HepG2 (cell line): ENCODE measurements at regions not wholly inside any gene's neighbourhood (a gene's known extent, or its start where the extent isn't known, plus 50 kb on each side); places are given as distances from the start of the nearest gene placed in this dataset.

Source experiments
- ARID4A ChIP-seq: sonication (generic); formaldehyde crosslinking; IDR thresholded peaks from 2 replicates; pipeline ENCODE4 v1.5.0; 2020; ENCODE audit warnings: mild to moderate bottlenecking, missing genetic modification reagents, borderline replicate concordance
- ATF1 ChIP-seq: IDR thresholded peaks from 2 replicates; pipeline ENCODE4 v1.6.1; 2016; ENCODE audit warnings: mild to moderate bottlenecking, control low read depth
- DNMT1 ChIP-seq: sonication (generic); formaldehyde crosslinking; IDR thresholded peaks from 2 replicates; pipeline ENCODE4 v1.5.1; 2020; ENCODE audit warnings: mild to moderate bottlenecking, missing genetic modification reagents
- EED ChIP-seq: sonication (generic); formaldehyde crosslinking; IDR thresholded peaks from 2 replicates; pipeline ENCODE4 v1.5.0; 2020; ENCODE audit warnings: mild to moderate bottlenecking, missing genetic modification reagents
- ISL2 ChIP-seq: sonication (generic); formaldehyde crosslinking; IDR thresholded peaks from 2 replicates; pipeline ENCODE4 v1.5.0; 2020; ENCODE audit warnings: missing genetic modification reagents
- KLF15 ChIP-seq: sonication (generic); formaldehyde crosslinking; IDR thresholded peaks from 2 replicates; pipeline ENCODE4 v1.8.1; 2023; ENCODE audit warnings: borderline replicate concordance, mild to moderate bottlenecking, inconsistent platforms, missing genetic modification reagents, mixed read lengths
- NFATC3 ChIP-seq: sonication (generic); formaldehyde crosslinking; IDR thresholded peaks from 2 replicates; pipeline ENCODE4 v1.5.1; 2020; ENCODE audit warnings: mild to moderate bottlenecking, missing genetic modification reagents
- RFX5 ChIP-seq: IDR thresholded peaks from 2 replicates; pipeline ENCODE4 v1.6.1; 2011; ENCODE audit warnings: low read depth, low read length, improper control_type of control experiment
- SMAD9 ChIP-seq: sonication (generic); formaldehyde crosslinking; IDR thresholded peaks from 2 replicates; pipeline ENCODE4 v1.5.1; 2020; ENCODE audit warnings: mild to moderate bottlenecking, missing genetic modification reagents
- SNAPC4 ChIP-seq: sonication (generic); formaldehyde crosslinking; IDR thresholded peaks from 2 replicates; pipeline ENCODE4 v1.4.0; 2020; ENCODE audit warnings: mild to moderate bottlenecking, missing genetic modification reagents
- SRF ChIP-seq: IDR thresholded peaks from 2 replicates; pipeline ENCODE4 v1.6.1; 2011; ENCODE audit warnings: mild to moderate bottlenecking, low read depth, low read length, moderate library complexity
- SRSF1 ChIP-seq: fragments of 200-400 bp; formaldehyde crosslinking; optimal IDR thresholded peaks from 2 replicates; pipeline ENCODE3; 2017; ENCODE audit warnings: mild to moderate bottlenecking, low read depth, low read length, moderate library complexity
- STAT5B ChIP-seq: sonication (generic); formaldehyde crosslinking; IDR thresholded peaks from 2 replicates; pipeline ENCODE4 v1.4.0; 2020; ENCODE audit warnings: missing genetic modification reagents
- ZC3H4 ChIP-seq: sonication (generic); formaldehyde crosslinking; IDR thresholded peaks from 2 replicates; pipeline ENCODE4 v1.4.0; 2020; ENCODE audit warnings: missing genetic modification reagents, borderline replicate concordance
- ZFY ChIP-seq: sonication (generic); formaldehyde crosslinking; IDR thresholded peaks from 2 replicates; pipeline ENCODE4 v1.4.0; 2020; ENCODE audit warnings: missing genetic modification reagents
- ZNF180 ChIP-seq: sonication (generic); formaldehyde crosslinking; IDR thresholded peaks from 2 replicates; pipeline ENCODE4 v1.4.0; 2020; ENCODE audit warnings: low read depth, missing genetic modification reagents, borderline replicate concordance
- ZNF292 ChIP-seq: sonication (generic); formaldehyde crosslinking; IDR thresholded peaks from 2 replicates; pipeline ENCODE4 v1.8.1; 2022; ENCODE audit warnings: mild to moderate bottlenecking, low read depth, missing genetic modification reagents, borderline replicate concordance
- ZNF30 ChIP-seq: sonication (generic); formaldehyde crosslinking; IDR thresholded peaks from 2 replicates; pipeline ENCODE4 v1.5.0; 2020; ENCODE audit warnings: mild to moderate bottlenecking, missing genetic modification reagents
- ZNF552 ChIP-seq: sonication (generic); formaldehyde crosslinking; IDR thresholded peaks from 2 replicates; pipeline ENCODE4 v1.9.0; 2022; ENCODE audit warnings: missing genetic modification reagents, mild to moderate bottlenecking, borderline replicate concordance
- ZNF629 ChIP-seq: sonication (generic); formaldehyde crosslinking; conservative IDR thresholded peaks from 2 replicates; pipeline ENCODE4 v1.5.0; 2020; ENCODE audit warnings: missing genetic modification reagents
- ZNF672 ChIP-seq: sonication (generic); formaldehyde crosslinking; IDR thresholded peaks from 2 replicates; pipeline ENCODE4 v1.8.1; 2022; ENCODE audit warnings: missing genetic modification reagents

GRCh38 chr20:50344232-50345071, 153.8 kb downstream of the CEBPB start (continued):
- TF ChIP-seq ZNF672 (CRISPR knock-in tag) (no peak), ARID4A (CRISPR knock-in tag) (no peak), KLF15 (CRISPR knock-in tag) (no peak), ZNF292 (CRISPR knock-in tag) (peak; percentile 24; the same call in 1 of the 2 replicates), SMAD9 (CRISPR knock-in tag) (no peak), ZNF180 (CRISPR knock-in tag) (no peak), ATF1 (CRISPR knock-in tag) (no peak), STAT5B (CRISPR knock-in tag) (no peak), ZNF629 (CRISPR knock-in tag) (peak; percentile 99), ZFY (no peak), RFX5 (no peak), SRF (no peak), EED (CRISPR knock-in tag) (no peak), ZC3H4 (CRISPR knock-in tag) (no peak), DNMT1 (CRISPR knock-in tag) (0 out of 2 replicates have a peak, but pooled peaks have one; percentile 40), SRSF1 (no peak), ISL2 (CRISPR knock-in tag) (no peak), NFATC3 (CRISPR knock-in tag) (no peak), ZNF552 (no peak; the same call in 1 of the 2 replicates), SNAPC4 (CRISPR knock-in tag) (no peak), ZNF30 (CRISPR knock-in tag) (no peak)
